Stimulated activated CD4-positive, alpha-beta T cell treated with anti-CD3 and anti-CD28 coated beads, Interleukin-12 subunit alpha, Interleukin-12 subunit beta, amount 100 ng/mL, for 24 hours (primary cell): ENCODE measurements at regions not wholly inside any gene's neighbourhood (a gene's known extent, or its start where the extent isn't known, plus 50 kb on each side); places are given as distances from the start of the nearest gene placed in this dataset.

Source experiments
- DNase-seq, 2 experiments: peaks; one replicate each; pipeline ENCODE4 v3.0.0-alpha.2; 2020; ENCODE audit warnings: low read depth in 2 of 2

- no peak for DNase-seq
These were observed 113.4 kb downstream of the SPTSSA start for GRCh38 chr14:34348592-34348991.

DNA sequence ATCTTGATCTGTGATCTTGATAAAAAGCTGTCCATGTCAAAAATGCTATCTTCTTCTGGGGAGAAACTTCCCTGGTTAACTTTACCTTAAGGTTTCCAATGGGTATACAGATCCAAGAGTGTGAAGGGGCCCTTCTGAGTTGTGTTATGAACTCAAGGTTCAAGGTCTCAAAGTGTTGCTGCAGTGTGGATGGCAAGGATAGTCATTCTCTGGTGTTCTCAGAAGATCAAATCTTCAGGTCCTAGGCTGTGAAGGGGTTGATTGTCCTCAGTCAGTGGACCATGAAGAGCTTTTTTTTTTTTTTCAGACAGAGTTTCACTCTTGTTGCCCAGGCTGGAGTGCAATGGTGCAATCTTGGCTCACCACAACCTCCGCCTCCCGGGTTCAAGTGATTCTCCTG is 114.4 kb downstream of the SPTSSA start:
- no peak for DNase-seq

DNA sequence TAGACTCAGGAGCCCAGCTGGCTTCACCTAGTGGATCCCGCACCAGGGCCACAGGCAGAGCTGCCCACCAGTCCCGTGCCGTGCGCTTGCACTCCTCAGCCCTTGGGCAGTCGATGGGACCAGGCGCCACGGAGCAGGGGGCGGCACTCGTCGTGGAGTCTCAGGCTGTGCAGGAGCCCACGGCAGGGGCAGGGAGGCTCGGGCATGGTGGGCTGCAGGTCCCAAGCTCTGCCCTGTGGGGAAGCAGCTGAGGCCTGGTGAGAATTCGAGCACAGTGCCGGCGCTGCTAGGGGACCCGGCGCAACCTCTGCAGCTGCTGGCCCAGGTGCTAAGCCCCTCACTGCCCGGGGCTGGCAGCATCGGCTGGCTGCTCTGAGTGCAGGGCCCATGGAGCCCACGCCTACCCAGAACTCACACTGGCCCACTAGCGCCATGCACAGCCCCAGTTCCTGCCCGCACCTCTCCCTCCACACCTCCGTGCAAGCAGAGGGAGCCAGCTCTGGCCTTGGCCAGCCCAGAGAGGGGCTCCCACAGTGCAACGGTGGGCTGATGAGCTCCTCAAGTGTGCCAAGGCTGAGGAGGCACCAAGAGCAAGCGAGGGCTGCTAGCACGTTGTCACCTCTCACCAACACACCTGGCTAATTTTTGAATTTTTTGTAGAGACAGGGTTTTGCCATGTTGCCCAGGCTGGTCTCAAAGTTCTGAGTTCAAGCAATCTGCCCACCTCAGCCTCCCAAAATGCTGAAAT is 116.1 kb downstream of the SPTSSA start:
- DNase-seq: no peak

DNA sequence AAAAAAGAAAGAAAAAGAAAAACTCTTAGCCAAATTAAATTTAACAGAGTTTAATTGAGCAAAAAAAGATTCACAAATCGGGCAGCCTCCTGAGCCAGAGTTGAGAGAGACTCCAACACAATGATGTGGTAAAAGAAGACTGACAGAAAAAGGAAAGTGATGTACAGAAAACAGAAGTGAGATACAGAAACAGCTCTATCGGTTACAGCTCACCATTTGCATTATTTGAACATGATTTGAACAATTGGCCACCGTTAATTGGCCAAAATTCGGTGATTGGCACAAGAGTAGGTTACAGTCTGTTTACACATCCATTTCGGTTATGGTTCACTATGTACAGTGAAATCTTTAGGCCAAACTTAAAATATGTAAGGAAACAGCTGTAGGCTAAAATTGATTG is 117.7 kb downstream of the SPTSSA start:
- no peak for DNase-seq

DNA sequence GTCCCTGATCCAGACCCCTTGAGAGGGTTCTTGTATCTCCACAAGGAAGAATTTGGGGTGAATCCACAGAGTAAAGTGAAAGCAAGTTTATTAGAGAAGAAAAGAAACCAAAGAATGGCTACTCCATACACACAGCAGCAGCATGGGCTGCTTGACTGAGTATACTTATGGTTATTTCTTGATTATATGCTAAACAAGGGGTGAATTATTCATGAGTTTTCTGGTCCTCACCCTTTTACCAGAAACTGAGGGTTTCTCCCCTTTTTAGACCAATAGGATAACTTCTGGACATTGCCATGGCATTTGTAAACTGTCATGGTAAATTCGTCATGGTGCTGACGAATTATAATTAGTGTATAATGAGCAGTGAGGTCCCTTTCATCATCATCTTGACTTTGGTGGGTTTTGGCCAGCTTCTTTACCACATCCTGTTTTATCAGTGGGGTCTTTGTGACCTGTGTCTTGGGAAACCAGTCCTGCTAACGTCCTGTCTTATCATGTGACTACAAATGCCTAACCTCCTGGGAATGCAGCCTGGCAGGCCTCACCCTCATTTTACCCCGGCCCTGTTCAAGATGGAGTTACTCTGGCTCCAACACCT is 121.9 kb downstream of the SPTSSA start:
- no peak for DNase-seq

DNA sequence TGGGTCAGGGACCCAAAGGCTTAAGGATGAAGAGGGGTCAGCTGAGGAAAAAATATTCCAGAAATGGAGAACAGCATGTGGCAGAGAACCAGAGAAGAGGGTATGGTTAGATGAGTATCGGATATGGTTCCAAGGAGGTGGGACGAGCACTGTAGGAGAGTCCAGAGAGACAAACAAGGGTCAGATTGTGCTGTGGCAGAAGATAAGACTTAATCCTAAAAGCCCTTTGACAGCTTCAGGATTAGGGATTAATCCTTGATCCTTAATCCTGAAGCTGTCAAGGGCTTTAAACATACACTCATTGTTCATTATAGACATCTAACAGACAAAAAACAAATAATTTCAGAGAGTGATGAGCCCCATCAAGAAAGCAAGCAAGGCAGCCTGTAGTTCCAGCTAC is 124.0 kb downstream of the SPTSSA start:
- DNase-seq: no peak

DNA sequence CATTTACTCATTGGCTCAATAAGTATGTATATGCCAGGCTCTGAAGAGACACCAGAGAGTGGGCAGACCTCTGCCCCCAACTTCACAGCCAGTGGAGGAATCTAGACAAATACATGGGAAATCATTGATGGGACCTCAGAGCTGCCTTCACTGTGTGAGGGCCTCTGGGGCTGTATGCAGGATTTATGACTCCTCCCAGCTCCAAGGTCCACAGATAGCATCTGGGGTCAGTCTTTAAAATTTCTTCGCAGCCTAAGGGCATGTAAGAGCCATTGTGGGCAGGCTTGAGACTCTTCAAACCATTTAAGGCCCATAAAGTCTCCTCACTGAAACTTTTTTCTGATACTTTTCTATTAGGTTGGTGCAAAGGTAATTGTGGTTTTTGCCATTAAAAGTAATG is 125.5 kb downstream of the SPTSSA start:
- no peak for DNase-seq

- DNase-seq: no peak
These were observed 126.1 kb downstream of the SPTSSA start for GRCh38 chr14:34335968-34336367.

- DNase-seq: no peak
These were observed 127.7 kb downstream of the SPTSSA start for GRCh38 chr14:34334329-34334728.

DNA sequence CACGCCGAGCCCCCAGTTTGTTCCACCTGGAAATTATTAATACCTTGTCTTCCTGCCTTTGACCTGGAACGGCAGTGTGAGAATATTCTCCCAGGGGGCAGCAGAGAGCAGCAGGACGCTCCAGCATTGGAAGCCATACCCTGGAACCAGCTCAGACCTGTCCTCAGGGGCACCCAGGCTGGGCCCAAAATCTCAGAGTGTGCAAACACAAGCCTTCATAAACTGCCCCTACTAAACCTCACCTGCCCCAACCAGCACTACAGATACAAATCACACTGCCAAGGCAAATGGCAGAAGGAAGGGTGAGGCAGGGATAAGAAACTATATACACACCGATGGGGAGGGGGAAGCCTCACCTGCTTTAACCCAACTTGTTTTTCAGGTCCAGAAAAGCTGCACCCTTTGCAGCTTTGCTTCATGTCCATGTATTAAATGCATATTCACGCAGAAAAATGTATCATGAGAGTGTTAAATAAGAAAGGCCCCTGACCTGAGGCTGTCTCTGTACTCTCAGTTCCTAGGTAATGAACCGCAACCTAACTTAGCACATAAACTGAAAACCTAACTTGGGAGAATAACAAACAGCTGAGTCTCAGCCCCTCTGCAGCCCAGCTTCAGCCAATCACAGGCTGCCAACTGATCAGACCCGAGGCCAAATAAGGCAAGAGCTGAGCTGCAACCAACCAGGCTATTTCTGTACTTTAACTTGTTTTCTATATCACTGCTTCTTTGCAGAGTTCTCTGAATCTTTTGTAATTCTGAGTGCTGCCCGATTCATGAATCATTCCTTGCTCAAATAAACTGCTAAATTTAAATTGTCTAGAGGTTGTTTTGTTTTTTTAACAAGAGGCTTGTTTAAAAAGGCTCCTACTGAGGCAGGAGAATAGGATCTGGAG is 130.1 kb downstream of the SPTSSA start:
- DNase-seq: peak; percentile 28 to 63

DNA sequence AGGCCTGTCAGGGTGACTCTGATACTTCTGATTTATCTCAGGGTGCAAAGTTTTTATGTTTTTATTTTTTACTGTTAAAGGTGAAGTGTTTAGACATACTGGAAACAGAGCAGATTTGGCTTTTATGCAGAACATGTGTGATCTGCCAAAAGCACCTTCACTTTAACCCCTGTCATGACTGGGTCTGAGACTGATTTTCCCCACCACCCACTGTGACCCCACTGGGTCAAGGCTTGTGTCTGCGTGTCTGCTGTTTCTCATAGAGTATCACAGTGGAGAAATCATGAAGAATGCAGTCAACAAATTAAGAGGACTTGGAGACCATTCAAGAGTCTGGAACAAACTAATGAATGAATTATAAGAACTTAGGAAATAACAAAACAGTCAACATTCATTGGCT is 131.2 kb downstream of the SPTSSA start:
- no peak for DNase-seq

DNA sequence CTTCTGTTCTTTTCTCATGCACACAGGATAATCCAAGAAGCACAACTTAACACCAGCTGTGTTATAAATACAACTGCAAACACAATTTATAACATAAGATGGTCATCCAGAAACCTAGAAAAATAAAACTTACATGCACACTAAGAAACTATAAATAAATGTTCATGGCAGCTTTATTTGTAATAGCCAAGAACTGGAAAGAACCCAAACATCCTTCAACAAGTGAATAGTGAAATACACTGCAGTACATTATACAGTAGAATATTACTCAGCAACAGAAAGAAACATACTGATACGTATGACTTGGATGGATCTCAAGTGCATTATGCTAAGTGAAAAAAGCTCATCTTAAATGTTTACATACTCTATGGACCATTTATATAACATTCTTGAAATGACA is 132.7 kb downstream of the SPTSSA start:
- DNase-seq: no peak

- DNase-seq: no peak
These were observed 133.9 kb downstream of the SPTSSA start for GRCh38 chr14:34328178-34328577.

GRCh38 chr14:34325493-34325892 is 136.5 kb downstream of the SPTSSA start:
- DNase-seq: no peak

DNA sequence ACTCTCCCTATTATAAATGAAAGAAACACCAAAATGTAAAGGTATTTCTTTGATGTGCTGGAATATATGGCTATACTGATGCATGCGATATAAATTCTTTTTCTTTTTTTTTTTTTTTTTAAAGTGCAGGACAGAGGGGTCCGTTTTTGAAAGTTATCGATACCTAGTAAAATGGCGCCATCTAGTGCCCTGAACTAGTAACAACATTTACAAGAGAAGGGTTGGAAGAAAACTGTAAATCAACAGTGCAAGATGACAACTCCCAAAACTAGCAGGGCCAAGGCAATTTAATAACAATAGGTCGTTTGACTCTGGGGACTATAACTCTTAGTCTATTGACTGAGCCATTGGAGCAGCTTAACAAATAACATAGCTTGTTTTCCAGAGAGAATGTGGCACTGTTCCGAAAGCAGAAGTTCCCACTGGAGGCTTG is 137.7 kb downstream of the SPTSSA start:
- no peak for DNase-seq

GRCh38 chr14:34322940-34323418 is 139.1 kb downstream of the SPTSSA start:
- DNase-seq: peak; percentile 28 to 72

- DNase-seq: no peak
These were observed 142.9 kb downstream of the SPTSSA start for GRCh38 chr14:34319140-34319539.

GRCh38 chr14:34318014-34318413 is 144.0 kb downstream of the SPTSSA start:
- no peak for DNase-seq

- DNase-seq: no peak
These were observed 151.3 kb downstream of the SPTSSA start for GRCh38 chr14:34310724-34311123.

DNA sequence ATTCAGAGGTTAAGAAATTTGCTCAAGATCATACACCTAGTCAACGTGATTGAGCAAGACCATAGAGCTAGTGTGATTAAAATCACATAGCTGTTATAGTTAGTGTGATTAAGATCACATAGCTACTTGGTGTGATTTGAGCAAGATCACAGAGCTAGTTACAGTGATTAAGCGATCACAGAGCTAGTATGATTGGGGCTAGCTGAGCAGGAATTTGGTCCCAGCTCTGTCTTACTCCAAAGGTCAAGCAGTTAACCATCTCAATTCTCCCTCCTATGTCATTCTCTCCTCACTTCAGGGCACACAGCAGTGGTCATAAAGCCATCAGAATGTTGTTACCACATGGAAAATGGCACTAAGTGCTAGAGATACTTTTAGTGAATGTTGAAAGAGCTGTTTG is 158.2 kb downstream of the SPTSSA start:
- no peak for DNase-seq

DNA sequence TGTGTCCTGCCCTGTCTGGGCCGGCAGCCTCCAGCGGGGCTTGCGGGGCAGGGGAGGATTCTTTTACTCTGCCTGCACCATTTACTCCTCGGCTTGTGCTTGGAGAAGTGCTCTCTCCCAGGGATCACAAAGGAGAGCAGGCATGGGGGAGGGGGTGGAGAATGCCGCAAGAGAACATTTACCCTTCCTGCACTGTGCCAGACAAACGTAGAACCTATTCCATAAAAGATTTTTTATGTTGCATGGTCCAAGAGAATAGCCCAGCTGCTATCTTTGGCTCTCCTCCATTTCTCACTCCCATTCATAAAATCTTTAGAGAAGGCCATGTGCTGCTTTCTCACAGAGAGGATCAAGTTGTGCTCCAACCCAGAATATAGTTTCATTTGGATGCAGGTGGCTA is 159.4 kb downstream of the SPTSSA start:
- no peak for DNase-seq
